Hepatic stellate cell (primary cell): ENCODE measurements at regions not wholly inside any gene's neighbourhood (a gene's known extent, or its start where the extent isn't known, plus 50 kb on each side); places are given as distances from the start of the nearest gene placed in this dataset.

ENCODE experiments used
- DNase-seq: peaks from one replicate; pipeline ENCODE4 v3.0.0; 2011; ENCODE audit warnings: low spot score

GRCh38 chr5:126335886-126336285 lies 87.3 kb upstream of the GRAMD2B start:
- DNase-seq, result no peak

GRCh38 chr5:126338635-126339034 lies 84.6 kb upstream of the GRAMD2B start:
- DNase-seq, result no peak

GRCh38 chr5:126339215-126339805 lies 83.9 kb upstream of the GRAMD2B start:
- peak; percentile 21 for DNase-seq

GRCh38 chr5:126341906-126342630 lies 81.1 kb upstream of the GRAMD2B start:
- no peak for DNase-seq

DNA sequence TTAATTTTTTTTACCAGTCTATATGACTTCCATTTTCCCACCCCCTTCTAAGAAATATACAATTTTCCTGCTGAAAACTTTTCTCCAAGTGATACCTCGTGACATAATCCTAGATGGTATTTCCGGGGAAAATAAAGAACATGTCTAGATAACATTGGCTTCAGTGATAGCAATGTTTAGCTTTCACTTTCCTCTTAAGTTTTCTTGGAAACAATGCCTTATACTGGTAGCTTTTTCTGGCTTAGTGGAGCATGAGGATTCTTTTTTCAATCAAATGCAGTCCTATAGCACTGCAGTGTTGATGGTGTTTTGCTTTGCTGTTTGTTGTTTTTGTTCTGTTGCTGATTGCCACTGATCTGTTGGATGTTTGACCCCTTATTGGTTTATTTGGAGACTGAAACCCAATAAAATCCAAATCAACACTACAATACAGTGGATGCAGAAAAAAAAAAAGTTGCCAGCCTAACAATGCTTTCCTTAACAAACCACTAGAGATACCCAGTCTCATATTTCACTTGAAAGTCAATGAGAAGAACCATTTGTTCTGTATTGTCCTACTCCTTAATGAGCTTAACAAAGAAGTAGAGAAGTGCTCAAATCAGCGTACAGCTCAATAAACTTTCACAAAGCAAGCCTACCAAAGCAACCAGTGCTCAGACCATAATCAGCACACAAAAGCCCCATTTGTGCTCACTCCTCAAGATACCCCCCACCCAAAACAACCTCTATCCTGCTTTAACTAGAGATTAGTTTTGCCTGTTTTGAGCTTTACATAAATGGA lies 74.2 kb upstream of the GRAMD2B start:
- no peak for DNase-seq

DNA sequence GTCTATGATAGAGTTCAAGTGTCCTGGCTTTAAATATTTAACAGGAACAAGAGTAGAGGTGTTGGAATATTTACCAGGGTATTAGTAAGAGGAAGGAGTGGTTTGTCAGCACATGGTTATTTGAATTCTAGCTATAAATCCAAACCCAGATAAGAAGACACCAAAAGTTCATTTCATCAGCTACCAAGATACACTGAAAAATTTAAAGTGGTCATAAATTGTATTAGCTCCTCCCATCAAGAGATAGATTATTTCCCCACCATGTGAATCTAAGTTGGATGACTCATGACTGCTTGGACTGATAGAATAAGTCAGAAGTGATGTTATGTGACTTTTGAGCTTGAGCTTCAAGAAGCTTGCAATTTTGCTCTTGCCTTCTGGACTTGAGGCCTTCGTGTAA lies 72.1 kb upstream of the GRAMD2B start:
- peak; percentile 8 for DNase-seq

DNA sequence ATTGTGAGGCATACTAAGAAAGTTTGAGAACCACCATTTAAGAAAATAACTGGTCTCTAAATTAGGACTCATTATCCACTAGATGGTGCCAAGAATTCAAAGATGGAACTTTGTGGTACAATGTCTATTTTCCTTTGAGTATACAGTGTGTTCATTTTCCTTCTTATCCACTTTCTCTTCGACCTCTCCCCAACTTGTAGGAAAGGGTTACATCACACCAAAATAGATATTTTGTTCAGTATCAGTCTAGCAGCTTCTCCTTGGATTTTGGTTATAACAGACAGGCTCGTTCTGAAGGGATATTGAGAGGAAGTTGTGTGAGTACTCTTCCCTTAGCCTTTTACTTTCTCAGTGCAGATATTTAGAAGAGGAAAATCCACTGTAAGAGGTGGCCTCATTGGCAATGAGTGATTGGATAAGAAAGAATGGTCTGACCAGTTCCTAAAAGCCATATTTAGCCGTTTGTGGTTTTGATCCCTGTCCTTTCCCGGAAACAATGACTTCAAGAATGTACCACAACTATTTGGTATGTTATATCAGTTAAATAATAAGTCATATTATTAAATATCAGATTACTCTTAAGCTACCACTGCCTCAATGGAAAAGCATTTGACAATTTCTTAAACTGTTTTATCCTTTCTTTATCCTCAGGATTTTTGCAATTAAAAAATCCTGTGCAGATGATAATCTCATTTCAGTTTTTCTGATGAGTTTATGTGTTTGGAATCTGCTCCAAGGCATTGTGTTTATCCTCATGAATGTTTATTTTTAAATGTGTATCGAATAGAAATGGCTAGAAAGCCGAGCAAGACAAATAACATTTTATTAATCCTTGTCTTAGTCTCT lies 69.0 kb upstream of the GRAMD2B start:
- peak; percentile 79 for DNase-seq

DNA sequence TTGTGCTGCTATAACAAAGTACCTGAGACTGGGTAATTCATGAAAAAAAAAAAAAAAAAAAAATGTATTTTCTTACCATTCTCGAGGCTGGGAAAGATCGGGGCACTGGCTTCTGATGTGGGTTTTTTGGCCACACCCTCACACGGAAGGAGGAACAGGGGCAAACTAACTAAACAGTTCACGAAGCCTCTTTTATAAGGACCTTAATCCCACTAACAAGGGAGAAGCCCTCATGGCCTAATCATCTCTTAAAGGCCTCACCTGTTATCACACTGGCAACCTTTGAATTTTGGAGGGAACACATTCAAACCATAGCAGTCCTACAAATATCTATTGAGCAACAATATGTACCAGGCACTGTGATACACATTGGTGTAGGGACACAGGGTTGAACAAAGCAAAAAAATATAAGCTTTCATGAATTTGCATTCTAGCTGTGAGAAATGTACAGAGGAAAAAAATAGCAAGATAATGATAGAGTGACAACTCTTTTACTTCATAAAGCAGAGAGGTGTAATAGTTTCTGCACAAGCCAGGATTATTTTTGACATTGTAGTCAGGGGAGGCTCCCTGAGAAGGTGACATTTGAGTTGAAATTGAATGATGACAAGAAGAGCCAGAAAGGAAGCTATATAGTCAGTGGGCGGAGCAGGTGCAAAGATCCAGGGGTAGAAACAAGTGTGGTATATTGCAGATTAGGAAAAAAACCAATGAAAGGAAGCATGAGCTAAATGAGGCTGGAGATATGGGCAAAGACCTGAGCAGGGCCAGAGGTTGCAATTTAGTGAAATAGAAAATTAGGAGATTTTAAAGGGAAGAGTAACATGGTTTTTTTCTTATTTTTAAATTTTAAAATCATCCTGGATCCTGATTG lies 68.1 kb upstream of the GRAMD2B start:
- no peak for DNase-seq

GRCh38 chr5:126355940-126356339 lies 67.3 kb upstream of the GRAMD2B start:
- DNase-seq, result no peak

DNA sequence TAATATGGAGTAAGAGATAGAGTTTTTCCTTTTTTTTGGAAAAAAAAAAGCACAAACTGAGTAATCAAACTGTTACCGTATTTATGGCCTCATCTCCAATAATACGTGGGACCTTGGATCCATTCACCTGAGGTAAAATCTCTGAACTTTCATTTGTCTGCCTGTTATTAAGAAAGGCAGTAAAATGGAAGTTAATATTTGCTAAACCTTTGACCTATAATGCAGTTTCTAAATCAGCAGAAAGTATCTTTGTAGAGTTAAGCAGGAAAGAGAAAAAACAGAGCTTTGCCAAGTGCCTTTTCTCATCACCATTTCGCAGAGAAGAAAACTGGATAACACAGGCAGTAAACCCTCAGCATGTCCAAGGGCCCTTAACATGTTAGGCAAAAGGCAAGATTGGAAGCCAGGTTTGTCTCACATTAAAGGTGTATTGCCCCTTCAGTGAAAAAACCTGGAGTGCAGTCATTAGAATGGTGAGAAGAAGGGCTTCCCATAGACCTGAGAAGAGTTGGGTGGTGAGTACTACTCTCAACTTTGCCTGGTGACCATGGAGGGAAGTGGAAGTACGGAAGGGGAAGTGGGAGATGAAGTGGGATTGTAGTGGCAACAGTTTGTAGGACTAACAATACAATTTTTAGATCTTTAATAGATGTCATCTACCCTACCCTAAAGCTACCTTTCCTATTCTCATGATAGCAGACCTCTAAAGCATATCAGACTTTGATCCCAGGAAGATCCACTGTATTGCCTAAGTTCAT lies 65.4 kb upstream of the GRAMD2B start:
- no peak for DNase-seq

GRCh38 chr5:126358525-126358924 lies 64.7 kb upstream of the GRAMD2B start:
- DNase-seq, result no peak

GRCh38 chr5:126359884-126360283 lies 63.3 kb upstream of the GRAMD2B start:
- no peak for DNase-seq

GRCh38 chr5:126360467-126360866 lies 62.7 kb upstream of the GRAMD2B start:
- no peak for DNase-seq

DNA sequence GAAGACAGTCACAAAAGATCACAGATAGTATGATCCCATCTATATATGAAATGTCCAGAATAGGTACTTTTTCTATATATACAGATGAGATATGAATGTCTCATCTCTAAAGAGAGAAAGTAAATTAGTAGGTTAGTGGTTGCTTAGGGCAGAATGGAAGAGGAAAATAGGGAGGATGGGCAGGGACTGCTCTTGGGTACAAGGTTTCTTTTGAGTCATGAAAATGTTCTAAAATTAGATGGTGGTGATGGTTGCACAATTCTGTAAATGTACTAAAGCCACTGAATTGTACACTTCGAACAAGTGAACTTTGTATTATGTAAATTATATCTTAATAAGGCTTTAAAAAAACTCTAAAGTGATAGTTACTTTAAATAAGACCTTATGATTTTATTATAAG lies 59.6 kb upstream of the GRAMD2B start:
- no peak for DNase-seq

- DNase-seq, result no peak
Measured at GRCh38 chr5:126364206-126364902, 58.9 kb upstream of the GRAMD2B start.

GRCh38 chr5:126365446-126366198 lies 57.6 kb upstream of the GRAMD2B start:
- no peak for DNase-seq

DNA sequence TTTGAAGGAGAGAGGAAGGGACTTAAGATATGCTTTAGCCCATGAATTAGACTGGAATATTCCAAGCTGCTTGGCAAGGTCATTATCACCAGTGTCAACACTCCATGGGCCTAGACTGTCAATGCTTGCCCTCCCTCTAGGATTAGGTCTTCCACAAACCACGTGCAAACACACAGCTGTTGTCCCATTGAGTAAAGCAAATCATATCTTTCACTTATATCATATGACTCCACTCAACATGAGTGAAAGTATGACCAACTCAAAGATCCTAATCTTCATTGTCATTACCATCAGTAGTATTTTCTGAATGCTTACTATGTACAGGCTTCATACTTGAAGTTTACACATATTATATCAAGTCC lies 57.0 kb upstream of the GRAMD2B start:
- no peak for DNase-seq

GRCh38 chr5:126368239-126368812 lies 54.9 kb upstream of the GRAMD2B start:
- no peak for DNase-seq

DNA sequence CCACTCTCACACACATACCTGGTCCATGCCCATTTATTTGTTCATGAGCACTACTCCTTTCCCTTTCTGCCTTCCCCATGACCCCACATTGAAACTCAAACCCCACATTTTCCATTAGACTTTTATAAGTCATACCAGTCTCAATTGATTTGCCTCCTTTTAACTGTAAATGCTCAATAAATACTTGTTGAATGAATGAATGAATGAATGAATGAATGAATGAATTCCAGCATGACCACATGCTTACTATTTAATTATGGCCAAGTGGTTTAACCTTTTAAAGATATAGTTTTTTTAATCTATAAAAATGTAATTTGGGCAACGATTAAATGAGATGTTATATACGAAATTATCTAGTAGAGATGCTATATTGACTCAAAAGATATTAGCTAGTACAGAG lies 54.1 kb upstream of the GRAMD2B start:
- no peak for DNase-seq
